NCI-H187 (cell line): ENCODE measurements at regions not wholly inside any gene's neighbourhood (a gene's known extent, or its start where the extent isn't known, plus 50 kb on each side); places are given as distances from the start of the nearest gene placed in this dataset.

Experiments
- DNase-seq, 2 experiments: peaks; one replicate each; lab custom pipeline; 2025; lab: John Stamatoyannopoulos, UW

GRCh38 chr6:98546376-98546775, 288.0 kb upstream of the POU3F2 start:
- DNase-seq = no peak

- no peak for DNase-seq
Measured at GRCh38 chr6:98547151-98547550, 287.2 kb upstream of the POU3F2 start.

DNA sequence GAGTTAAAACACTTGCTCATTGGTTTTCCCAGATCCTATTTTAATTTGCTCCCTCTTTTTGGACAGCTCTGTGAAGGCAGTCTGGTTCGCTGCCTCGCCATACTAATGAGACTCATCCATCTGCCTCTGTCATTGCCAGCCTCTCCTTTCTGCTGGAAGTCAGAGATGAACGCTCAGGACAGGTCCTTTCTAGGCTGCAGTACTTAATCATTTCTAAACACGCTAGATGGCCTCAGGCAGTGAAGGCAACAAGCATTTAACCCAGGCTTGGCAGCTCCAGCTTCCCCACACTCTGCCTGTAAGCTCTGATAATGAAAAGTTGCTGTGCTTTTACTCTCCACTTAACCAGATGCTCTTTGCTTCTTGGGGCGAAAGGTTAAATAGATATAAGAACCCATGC, 286.7 kb upstream of the POU3F2 start:
- no peak for DNase-seq

- DNase-seq = no peak
Measured at GRCh38 chr6:98548301-98548700, 286.1 kb upstream of the POU3F2 start.

GRCh38 chr6:98560418-98560817, 274.0 kb upstream of the POU3F2 start:
- no peak for DNase-seq

- no peak for DNase-seq
Measured at GRCh38 chr6:98560841-98561240, 273.5 kb upstream of the POU3F2 start.

DNA sequence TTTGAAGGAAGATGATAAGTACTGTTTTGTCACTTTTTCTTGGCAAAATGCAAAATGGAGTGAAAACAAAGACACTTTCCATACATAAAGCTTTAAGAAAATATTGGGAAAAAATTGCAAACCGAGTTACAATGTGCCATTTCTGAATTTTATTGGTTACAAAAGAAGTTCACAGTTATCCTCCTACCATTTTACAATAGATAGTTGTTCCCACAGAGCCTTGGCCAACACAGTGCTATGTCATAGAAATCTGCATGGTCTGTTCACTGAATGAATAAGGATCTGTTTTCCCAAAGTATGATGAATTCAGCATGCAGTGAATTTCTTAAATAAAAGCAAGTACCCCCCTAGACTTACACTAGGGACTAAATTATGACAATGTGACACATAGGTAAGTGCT, 268.2 kb upstream of the POU3F2 start:
- DNase-seq = no peak

GRCh38 chr6:98572579-98572978, 261.8 kb upstream of the POU3F2 start:
- no peak for DNase-seq

GRCh38 chr6:98574984-98575383, 259.4 kb upstream of the POU3F2 start:
- no peak for DNase-seq

DNA sequence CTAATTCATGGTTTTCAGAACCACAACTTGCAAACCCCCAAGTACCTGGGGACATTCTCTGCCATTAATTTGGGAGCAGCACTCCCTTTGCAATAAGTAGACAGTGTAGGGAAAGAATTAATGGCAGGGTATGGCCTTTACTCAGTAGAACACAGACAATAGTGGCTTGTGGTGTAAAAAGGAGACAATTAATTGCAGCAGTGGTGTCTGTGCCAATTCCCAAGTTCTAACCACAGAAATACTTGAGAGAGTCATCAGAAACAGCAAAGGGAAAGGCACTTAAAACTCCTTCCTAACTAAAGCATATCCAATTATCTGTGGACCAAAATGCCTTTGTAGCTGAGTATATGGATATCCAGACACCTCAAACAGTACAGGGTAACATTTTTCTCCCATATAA, 257.6 kb upstream of the POU3F2 start:
- no peak for DNase-seq

GRCh38 chr6:98578016-98578415, 256.4 kb upstream of the POU3F2 start:
- DNase-seq = no peak

DNA sequence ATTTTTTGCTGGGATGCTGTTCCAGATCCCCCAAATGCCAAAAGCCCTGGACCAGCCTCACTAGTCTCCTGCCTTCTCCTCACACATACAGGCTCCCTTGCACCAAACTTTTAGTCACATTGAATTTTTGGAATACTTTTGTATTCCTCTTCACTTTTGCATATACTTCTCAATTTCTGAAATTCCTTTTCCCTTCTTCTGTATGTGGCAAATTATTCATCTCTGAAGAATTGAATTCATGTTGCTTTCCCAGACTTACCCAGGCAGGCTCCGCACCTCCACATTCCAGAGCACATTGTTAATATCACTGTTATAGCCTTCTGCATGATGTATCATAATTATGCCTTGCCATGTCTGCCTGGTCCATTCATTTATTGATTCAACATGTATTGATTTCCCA, 255.3 kb upstream of the POU3F2 start:
- DNase-seq = no peak

DNA sequence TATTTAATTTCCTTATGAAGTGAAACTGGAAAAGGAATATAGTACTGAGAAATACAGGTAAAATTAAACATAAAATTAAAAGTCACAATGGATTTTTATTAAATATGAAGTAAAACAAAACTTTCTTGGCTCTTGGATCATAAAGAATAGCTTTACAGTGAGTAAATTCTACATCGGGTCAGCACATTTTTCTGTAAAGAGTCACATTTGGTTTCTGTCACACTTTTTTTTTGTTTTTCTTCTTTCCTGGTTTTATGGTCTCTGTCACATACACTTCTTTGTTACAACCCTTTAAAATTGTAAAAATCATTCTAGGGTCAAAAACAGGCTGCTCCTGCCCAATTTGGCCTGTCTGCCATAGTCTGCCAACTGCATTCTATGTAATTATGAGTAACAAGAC, 254.4 kb upstream of the POU3F2 start:
- DNase-seq = no peak

DNA sequence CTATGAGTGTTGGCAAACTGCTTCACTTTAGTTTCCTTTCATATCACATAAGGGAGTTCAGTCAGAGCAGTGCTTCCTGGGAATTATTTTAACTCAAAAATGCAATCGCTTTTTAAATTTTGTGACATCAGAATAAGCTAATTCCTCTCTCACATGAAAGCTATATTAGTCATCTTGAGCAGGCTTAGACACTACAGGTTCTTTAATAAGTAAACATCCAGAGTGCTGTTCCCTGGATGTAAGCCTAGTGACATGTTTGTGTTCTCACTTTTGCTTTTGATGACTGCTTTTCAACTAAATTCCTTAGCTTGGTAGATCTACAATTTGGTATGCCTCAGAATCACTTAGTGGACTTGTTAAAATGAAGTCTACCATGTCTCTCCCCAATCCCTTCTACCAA, 252.7 kb upstream of the POU3F2 start:
- no peak for DNase-seq

- DNase-seq = no peak
Measured at GRCh38 chr6:98583506-98583905, 250.9 kb upstream of the POU3F2 start.

DNA sequence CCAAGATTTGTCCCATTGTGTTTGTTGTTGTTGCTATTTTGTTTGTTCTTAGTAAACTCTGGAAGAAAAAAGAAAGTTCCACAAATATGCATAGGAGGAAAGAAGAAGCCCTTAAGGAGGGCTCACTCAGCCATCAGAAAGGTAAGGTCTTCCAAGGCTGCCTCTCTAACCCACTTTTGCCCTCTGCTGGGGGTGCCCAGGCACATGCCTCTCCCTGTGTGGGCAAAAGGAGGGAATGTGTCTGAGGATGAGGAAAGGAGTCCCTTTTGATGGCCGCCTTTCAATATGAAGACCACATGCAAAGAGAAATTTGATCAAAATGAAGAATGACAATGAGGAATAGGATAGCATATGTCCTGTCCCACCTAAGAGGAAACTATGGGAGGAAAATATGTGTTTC, 248.2 kb upstream of the POU3F2 start:
- DNase-seq = no peak

DNA sequence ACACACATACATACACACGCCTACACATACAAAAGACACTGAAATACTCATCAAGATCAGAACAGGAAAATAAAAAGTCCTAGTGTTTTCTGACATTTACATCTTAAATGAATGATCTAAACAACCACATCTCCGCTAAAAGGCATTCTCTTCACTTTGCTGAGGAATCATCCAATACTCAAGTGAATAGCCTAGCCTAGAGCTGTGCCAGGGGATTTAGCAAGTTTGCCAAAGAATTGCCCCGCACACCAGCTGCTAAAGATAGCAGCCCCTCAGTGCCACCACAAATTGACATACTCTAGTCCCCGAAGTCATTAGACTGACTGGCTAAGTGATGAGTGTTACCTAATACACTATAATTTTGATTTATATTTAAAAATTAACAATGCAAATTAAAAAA, 246.8 kb upstream of the POU3F2 start:
- DNase-seq = no peak

DNA sequence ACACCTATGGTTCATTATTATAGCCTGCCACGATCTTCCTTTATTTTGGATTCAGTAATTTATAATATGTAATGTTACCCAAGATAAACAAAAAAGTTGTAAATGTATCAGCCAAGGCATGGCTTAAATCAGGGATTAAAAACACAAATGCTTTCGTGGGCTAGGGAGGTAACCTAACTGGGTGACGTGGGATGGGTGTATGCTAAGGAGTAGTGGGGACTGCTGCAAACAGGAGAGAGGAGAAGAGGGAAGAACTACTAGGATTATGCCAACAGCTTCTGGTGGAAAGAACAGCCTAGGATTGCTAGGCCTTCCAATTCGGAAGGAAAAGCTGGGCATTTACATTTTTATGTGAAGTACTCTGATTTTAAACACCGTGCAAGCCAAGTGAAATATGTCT, 244.8 kb upstream of the POU3F2 start:
- DNase-seq = no peak

GRCh38 chr6:98590136-98590681, 244.2 kb upstream of the POU3F2 start:
- no peak for DNase-seq

- DNase-seq = no peak
Measured at GRCh38 chr6:98590997-98591396, 243.4 kb upstream of the POU3F2 start.

DNA sequence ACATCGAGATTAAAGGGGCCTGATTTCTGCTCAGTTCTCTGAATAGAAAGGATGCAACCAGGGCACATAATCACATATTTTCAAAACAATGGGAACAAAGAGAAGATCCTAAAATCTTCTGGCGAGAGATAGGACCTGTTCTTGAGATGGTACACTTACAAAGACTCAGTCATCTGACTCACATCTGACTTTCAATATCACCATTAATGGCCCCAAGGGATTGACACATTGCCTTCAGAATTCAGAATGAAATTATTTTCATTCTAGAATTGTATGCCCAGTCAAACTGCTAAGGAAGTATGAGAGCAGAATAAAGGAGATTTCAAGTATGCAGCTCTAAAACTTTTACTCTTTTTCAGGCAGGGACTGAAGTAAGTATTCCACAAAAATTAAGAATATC, 240.7 kb upstream of the POU3F2 start:
- DNase-seq = no peak

DNA sequence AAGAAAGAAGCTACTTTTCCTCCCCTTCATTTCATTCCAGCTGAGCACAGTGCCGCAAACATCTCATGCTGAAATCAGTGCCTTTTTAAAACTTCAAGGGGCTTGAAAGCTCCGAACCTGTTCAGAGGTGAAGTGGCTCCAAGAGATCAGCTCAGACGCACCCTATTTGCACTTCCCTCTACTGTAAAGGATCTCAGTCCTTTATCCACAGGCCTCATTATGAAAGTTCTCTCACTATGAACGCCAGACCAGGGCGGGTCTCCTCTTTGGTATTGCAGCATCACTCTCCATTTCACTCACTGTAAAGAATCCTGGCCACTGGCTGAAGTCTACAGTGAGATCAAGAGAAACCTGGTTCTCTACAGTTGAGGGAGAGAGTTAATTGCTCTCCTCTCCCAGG, 232.7 kb upstream of the POU3F2 start:
- no peak for DNase-seq

- no peak for DNase-seq
Measured at GRCh38 chr6:98605705-98606104, 228.7 kb upstream of the POU3F2 start.

- DNase-seq = no peak
Measured at GRCh38 chr6:98627129-98627775, 207.1 kb upstream of the POU3F2 start.
